ENCODE measurements at regions not wholly inside any gene's neighbourhood (a gene's known extent, or its start where the extent isn't known, plus 50 kb on each side); places are given as distances from the start of the nearest gene placed in this dataset.
"Not testable (repeated sequence)": the region's sequence is repeated elsewhere in the genome, so short reads cannot be mapped to it uniquely, and the experiment has no call there.

GRCh38 chr14:66322564-66322963, 163.6 kb upstream of the CCDC196 start:
- Histone ChIP-seq H3K4me1 (ENCODE audit: insufficient read depth, low read length) (no peaks in the 10 kb centered on the region), H3K36me3 (ENCODE audit: insufficient read depth, low read length) (no peaks in the 10 kb centered on the region), H3K27ac (ENCODE audit: low read length) (no peak overlapping the region), H3K9ac (ENCODE audit: low read depth, low read length) (no peak overlapping the region), H3K79me2 (ENCODE audit: insufficient read depth, low read length) (no peaks in the 10 kb centered on the region), H3K4me2 (ENCODE audit: insufficient read depth, low read length) (no peak overlapping the region), H3K4me3 (ENCODE audit: low read depth in 1 of 2, low read length in 2 of 2) (no peak overlapping the region), H3K9me3 (ENCODE audit: insufficient read depth, low read length, severe bottlenecking) (peaks cover 2% of the 10 kb centered on the region), H2AFZ (ENCODE audit: low read depth, low read length) (no peak overlapping the region), H3K27me3 (ENCODE audit: insufficient read depth, low read length, poor library complexity) (no peaks in the 10 kb centered on the region), H4K20me1 (ENCODE audit: insufficient read depth, low read length) (no peaks in the 10 kb centered on the region)
- no peak for DNase-seq
- TF ChIP-seq CTCF (IDR thresholded peaks at IDR 0.05; ENCODE audit: borderline replicate concordance, extremely low read depth, low read length, poor library complexity, severe bottlenecking) (no peak), EZH2 (IDR thresholded peaks at IDR 0.05; ENCODE audit: borderline replicate concordance, low read depth, low read length, severe bottlenecking) (no peak)
- ATAC-seq (ENCODE audit: insufficient read depth, low read depth) = no peak

- Histone ChIP-seq H4K20me1 (ENCODE audit: insufficient read depth, low read length) (no peaks in the 10 kb centered on the region), H3K9me3 (ENCODE audit: insufficient read depth, low read length, severe bottlenecking) (no peaks in the 10 kb centered on the region), H3K4me2 (ENCODE audit: insufficient read depth, low read length) (no peak overlapping the region), H3K4me1 (ENCODE audit: insufficient read depth, low read length) (no peaks in the 10 kb centered on the region), H2AFZ (ENCODE audit: low read depth, low read length) (no peak overlapping the region), H3K79me2 (ENCODE audit: insufficient read depth, low read length) (no peaks in the 10 kb centered on the region), H3K9ac (ENCODE audit: low read depth, low read length) (no peak overlapping the region), H3K4me3 (ENCODE audit: low read depth in 1 of 2, low read length in 2 of 2) (no peak overlapping the region), H3K27me3 (ENCODE audit: insufficient read depth, low read length, poor library complexity) (no peaks in the 10 kb centered on the region), H3K36me3 (ENCODE audit: insufficient read depth, low read length) (no peaks in the 10 kb centered on the region), H3K27ac (ENCODE audit: low read length) (no peak overlapping the region)
- ATAC-seq (ENCODE audit: insufficient read depth, low read depth) (no peak), DNase-seq (no peak)
- TF ChIP-seq CTCF (IDR thresholded peaks at IDR 0.05; ENCODE audit: borderline replicate concordance, extremely low read depth, low read length, poor library complexity, severe bottlenecking) (no peak), EZH2 (IDR thresholded peaks at IDR 0.05; ENCODE audit: borderline replicate concordance, low read depth, low read length, severe bottlenecking) (no peak)
Observed at GRCh38 chr14:66330228-66330627, 155.9 kb upstream of the CCDC196 start.

GRCh38 chr14:66330916-66331315, 155.3 kb upstream of the CCDC196 start:
- Histone ChIP-seq H3K4me3 (ENCODE audit: low read depth in 1 of 2, low read length in 2 of 2) (no peak overlapping the region), H3K9me3 (ENCODE audit: insufficient read depth, low read length, severe bottlenecking) (no peaks in the 10 kb centered on the region)

GRCh38 chr14:66333293-66333692, 152.9 kb upstream of the CCDC196 start:
- H2AFZ ChIP-seq (ENCODE audit: low read depth, low read length); H3K9me3 ChIP-seq (ENCODE audit: insufficient read depth, low read length, severe bottlenecking); H3K27ac ChIP-seq (ENCODE audit: low read length); H3K4me1 ChIP-seq (ENCODE audit: insufficient read depth, low read length); H3K27me3 ChIP-seq (ENCODE audit: insufficient read depth, low read length, poor library complexity); H3K4me3 ChIP-seq (ENCODE audit: low read depth in 1 of 2, low read length in 2 of 2); H3K36me3 ChIP-seq (ENCODE audit: insufficient read depth, low read length); H3K9ac ChIP-seq (ENCODE audit: low read depth, low read length); H4K20me1 ChIP-seq (ENCODE audit: insufficient read depth, low read length); ATAC-seq (ENCODE audit: insufficient read depth, low read depth); H3K79me2 ChIP-seq (ENCODE audit: insufficient read depth, low read length); H3K4me2 ChIP-seq (ENCODE audit: insufficient read depth, low read length); DNase-seq: not testable (repeated sequence)

More at GRCh38 chr14:66330916-66331315, 155.3 kb upstream of the CCDC196 start:
- no peak for TF ChIP-seq CTCF (IDR thresholded peaks at IDR 0.05; ENCODE audit: borderline replicate concordance, extremely low read depth, low read length, poor library complexity, severe bottlenecking)
- no peak for TF ChIP-seq EZH2 (IDR thresholded peaks at IDR 0.05; ENCODE audit: borderline replicate concordance, low read depth, low read length, severe bottlenecking)
- Histone ChIP-seq H3K4me2 (ENCODE audit: insufficient read depth, low read length) (no peak overlapping the region), H3K9ac (ENCODE audit: low read depth, low read length) (no peak overlapping the region), H2AFZ (ENCODE audit: low read depth, low read length) (no peak overlapping the region), H3K36me3 (ENCODE audit: insufficient read depth, low read length) (no peaks in the 10 kb centered on the region), H3K27me3 (ENCODE audit: insufficient read depth, low read length, poor library complexity) (no peaks in the 10 kb centered on the region), H3K27ac (ENCODE audit: low read length) (no peak overlapping the region), H3K4me1 (ENCODE audit: insufficient read depth, low read length) (no peaks in the 10 kb centered on the region), H3K79me2 (ENCODE audit: insufficient read depth, low read length) (no peaks in the 10 kb centered on the region), H4K20me1 (ENCODE audit: insufficient read depth, low read length) (no peaks in the 10 kb centered on the region)
- DNase-seq (no peak), ATAC-seq (ENCODE audit: insufficient read depth, low read depth) (no peak)
